ENCODE measurements at regions not wholly inside any gene's neighbourhood (a gene's known extent, or its start where the extent isn't known, plus 50 kb on each side); places are given as distances from the start of the nearest gene placed in this dataset.

GRCh38 chr4:171751538-171751937 lies 61.7 kb upstream of the GALNTL6 start:
- TF ChIP-seq, protein P1, sequence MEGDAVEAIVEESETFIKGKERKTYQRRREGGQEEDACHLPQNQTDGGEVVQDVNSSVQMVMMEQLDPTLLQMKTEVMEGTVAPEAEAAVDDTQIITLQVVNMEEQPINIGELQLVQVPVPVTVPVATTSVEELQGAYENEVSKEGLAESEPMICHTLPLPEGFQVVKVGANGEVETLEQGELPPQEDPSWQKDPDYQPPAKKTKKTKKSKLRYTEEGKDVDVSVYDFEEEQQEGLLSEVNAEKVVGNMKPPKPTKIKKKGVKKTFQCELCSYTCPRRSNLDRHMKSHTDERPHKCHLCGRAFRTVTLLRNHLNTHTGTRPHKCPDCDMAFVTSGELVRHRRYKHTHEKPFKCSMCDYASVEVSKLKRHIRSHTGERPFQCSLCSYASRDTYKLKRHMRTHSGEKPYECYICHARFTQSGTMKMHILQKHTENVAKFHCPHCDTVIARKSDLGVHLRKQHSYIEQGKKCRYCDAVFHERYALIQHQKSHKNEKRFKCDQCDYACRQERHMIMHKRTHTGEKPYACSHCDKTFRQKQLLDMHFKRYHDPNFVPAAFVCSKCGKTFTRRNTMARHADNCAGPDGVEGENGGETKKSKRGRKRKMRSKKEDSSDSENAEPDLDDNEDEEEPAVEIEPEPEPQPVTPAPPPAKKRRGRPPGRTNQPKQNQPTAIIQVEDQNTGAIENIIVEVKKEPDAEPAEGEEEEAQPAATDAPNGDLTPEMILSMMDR (IDR thresholded peaks at IDR 0.05) = no peak
- no peak for TF ChIP-seq ZFX (IDR thresholded peaks at IDR 0.05; ENCODE audit: borderline replicate concordance)
